Keratinocyte (primary cell): ENCODE measurements at regions not wholly inside any gene's neighbourhood (a gene's known extent, or its start where the extent isn't known, plus 50 kb on each side); places are given as distances from the start of the nearest gene placed in this dataset.

Experiments used
- DNase-seq: peaks from one replicate; pipeline ENCODE4 v3.0.0-alpha.2; 2011; ENCODE audit warnings: low read depth, missing footprints, low spot score
- FAIRE-seq: peaks from 2 replicates; lab custom pipeline; 2011; peaks lifted over from hg19 to GRCh38; lab: Jason Lieb, UNC
- H2AFZ ChIP-seq: 2 replicates; pipeline ENCODE4 v1.6.0; 2012; ENCODE audit warnings: low read length, control low read depth, inconsistent platforms; ENCODE audit not compliant: control insufficient read depth
- H3K27ac ChIP-seq: 2 replicates; pipeline ENCODE4 v1.5.1; 2011; ENCODE audit warnings: low read length; ENCODE audit not compliant: control insufficient read depth, insufficient read depth
- H3K27me3 ChIP-seq: 3 replicates; pipeline ENCODE4 v1.6.0; 2011; ENCODE audit warnings: low read length; ENCODE audit not compliant: control insufficient read depth, insufficient read depth; ENCODE audit errors: extremely low read depth
- H3K36me3 ChIP-seq, 2 experiments: 2 replicates in 1 of 2; 3 replicates in 1 of 2; pipeline ENCODE4 v1.5.1; 2011; ENCODE audit warnings: low read length in 2 of 2, mild to moderate bottlenecking in 1 of 2; ENCODE audit not compliant: control insufficient read depth in 2 of 2, insufficient read depth in 2 of 2; ENCODE audit errors: extremely low read depth in 1 of 2
- H3K4me1 ChIP-seq: 3 replicates; pipeline ENCODE4 v1.5.1; 2011; ENCODE audit warnings: low read length; ENCODE audit not compliant: control insufficient read depth, insufficient read depth; ENCODE audit errors: extremely low read depth
- H3K4me2 ChIP-seq: 3 replicates; pipeline ENCODE4 v1.6.0; 2011; ENCODE audit warnings: low read depth, low read length; ENCODE audit not compliant: control insufficient read depth, insufficient read depth; ENCODE audit errors: extremely low read depth
- H3K4me3 ChIP-seq, 3 experiments: fragments of 200-600 bp in 1 of 3; sonication (generic) in 1 of 3; 2 replicates in 2 of 3; 3 replicates in 1 of 3; pipeline ENCODE4 v1.5.1; 2011 to 2016; ENCODE audit warnings: low read length in 3 of 3, mild to moderate bottlenecking in 3 of 3, control low read depth in 2 of 3, inconsistent platforms in 1 of 3, low read depth in 1 of 3, mixed read lengths in 1 of 3, mixed run types in 1 of 3, moderate library complexity in 1 of 3; ENCODE audit not compliant: control insufficient read depth in 2 of 3, insufficient read depth in 2 of 3; ENCODE audit errors: extremely low read depth in 1 of 3
- H3K79me2 ChIP-seq: 2 replicates; pipeline ENCODE4 v1.6.0; 2012; ENCODE audit warnings: low read length; ENCODE audit not compliant: control insufficient read depth, insufficient read depth
- H3K9ac ChIP-seq: 3 replicates; pipeline ENCODE4 v1.6.0; 2011; ENCODE audit warnings: low read length; ENCODE audit not compliant: control insufficient read depth, insufficient read depth; ENCODE audit errors: extremely low read depth
- H3K9me1 ChIP-seq: 3 replicates; pipeline ENCODE4 v1.6.0; 2011; ENCODE audit warnings: low read length; ENCODE audit not compliant: control insufficient read depth, insufficient read depth; ENCODE audit errors: extremely low read depth
- H3K9me3 ChIP-seq: 2 replicates; pipeline ENCODE4 v1.5.1; 2012; ENCODE audit warnings: low read depth, low read length; ENCODE audit not compliant: control insufficient read depth
- H4K20me1 ChIP-seq: 3 replicates; pipeline ENCODE4 v1.6.0; 2011; ENCODE audit warnings: low read length; ENCODE audit not compliant: control insufficient read depth, insufficient read depth; ENCODE audit errors: extremely low read depth
- EZH2 ChIP-seq: IDR thresholded peaks from one replicate; pipeline ENCODE4 v1.6.1; 2012; ENCODE audit warnings: inconsistent platforms, mild to moderate bottlenecking, low read length, moderate library complexity
- dilution Hi-C: fragments of 300-500 bp; cut with MboI; formaldehyde crosslinking; loops from one replicate; pipeline ENCODE4 v1.7.0; 2020; ENCODE audit warnings: low sequenced_read_pairs; ENCODE audit not compliant: extremely low pct_ligation_motif_present
- TF ChIP-seq, protein P1 (sequence below), 3 experiments: IDR thresholded peaks in 1 of 3; conservative IDR thresholded peaks in 1 of 3; optimal IDR thresholded peaks in 1 of 3; 2 replicates in 2 of 3; 3 replicates in 1 of 3; pipeline versions ENCODE3 to v1.5.1; 2011; ENCODE audit warnings: low read length in 3 of 3, mild to moderate bottlenecking in 3 of 3, moderate library complexity in 2 of 3, control low read depth in 1 of 3, inconsistent platforms in 1 of 3; ENCODE audit not compliant: insufficient read depth in 2 of 3; ENCODE audit errors: extremely low read depth in 1 of 3

DNA sequence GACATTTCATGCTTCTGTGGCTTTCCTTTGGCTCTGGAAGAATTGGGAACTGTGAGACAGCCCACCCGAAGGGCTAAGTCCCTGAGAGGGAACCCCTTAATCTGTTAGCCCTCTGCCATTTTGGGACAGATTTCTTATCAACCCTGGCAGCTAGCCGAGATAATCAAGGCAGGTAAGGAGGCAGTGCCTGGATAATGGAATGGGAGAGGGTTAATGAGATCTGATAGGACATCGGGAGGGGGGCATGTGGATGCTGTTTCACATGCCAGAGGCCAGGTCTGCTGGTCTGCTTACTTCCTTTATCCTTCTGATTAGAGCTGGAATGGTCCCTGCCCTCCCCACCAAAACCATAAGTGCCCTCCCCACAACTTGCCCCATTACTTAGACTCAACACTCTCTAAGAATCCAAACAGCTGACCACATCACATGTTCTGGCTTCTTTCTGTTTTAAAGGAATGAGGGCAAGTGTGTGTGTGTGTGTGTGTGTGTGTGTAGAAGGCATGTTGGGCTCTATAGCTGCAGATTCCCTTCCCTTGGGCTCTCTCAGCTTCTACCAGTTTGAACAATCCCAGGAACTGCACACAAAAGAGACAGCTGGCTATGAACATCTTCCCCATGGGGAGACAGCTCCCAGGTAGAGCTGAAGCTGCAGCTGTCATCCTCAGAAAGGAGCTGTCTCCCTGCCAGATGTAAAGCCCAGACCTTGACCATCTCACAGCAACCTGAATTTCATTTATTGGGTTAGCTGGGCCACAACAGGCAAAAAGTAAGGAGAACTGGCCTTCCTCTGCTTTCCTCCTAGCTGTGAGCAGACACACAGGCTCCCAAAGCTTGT, 221.3 kb downstream of the PIK3R1 start:
- H3K36me3 ChIP-seq, result no peaks in the 10 kb centered on the region
- no peak overlapping the region for H3K27ac ChIP-seq
- TF ChIP-seq, protein P1, sequence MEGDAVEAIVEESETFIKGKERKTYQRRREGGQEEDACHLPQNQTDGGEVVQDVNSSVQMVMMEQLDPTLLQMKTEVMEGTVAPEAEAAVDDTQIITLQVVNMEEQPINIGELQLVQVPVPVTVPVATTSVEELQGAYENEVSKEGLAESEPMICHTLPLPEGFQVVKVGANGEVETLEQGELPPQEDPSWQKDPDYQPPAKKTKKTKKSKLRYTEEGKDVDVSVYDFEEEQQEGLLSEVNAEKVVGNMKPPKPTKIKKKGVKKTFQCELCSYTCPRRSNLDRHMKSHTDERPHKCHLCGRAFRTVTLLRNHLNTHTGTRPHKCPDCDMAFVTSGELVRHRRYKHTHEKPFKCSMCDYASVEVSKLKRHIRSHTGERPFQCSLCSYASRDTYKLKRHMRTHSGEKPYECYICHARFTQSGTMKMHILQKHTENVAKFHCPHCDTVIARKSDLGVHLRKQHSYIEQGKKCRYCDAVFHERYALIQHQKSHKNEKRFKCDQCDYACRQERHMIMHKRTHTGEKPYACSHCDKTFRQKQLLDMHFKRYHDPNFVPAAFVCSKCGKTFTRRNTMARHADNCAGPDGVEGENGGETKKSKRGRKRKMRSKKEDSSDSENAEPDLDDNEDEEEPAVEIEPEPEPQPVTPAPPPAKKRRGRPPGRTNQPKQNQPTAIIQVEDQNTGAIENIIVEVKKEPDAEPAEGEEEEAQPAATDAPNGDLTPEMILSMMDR (optimal IDR thresholded peaks at IDR 0.05 in 1 of 3, IDR thresholded peaks at IDR 0.05 in 1 of 3, conservative IDR thresholded peaks at IDR 0.05 in 1 of 3; ENCODE audit: extremely low read depth in 1 of 3, insufficient read depth in 2 of 3, low read length in 3 of 3), result no peak
- no peak for TF ChIP-seq EZH2
- no peak overlapping the region for H3K4me3 ChIP-seq
- peaks cover 25% of the 10 kb centered on the region for H3K4me1 ChIP-seq
- no peaks in the 10 kb centered on the region for H4K20me1 ChIP-seq
- no peaks in the 10 kb centered on the region for H3K79me2 ChIP-seq
- DNase-seq, result no peak
- H3K9me3 ChIP-seq, result no peaks in the 10 kb centered on the region
- dilution Hi-C loops, result no loop called here
- no peaks in the 10 kb centered on the region for H3K27me3 ChIP-seq
- no peak overlapping the region for H3K4me2 ChIP-seq
- no peak for FAIRE-seq
- H2AFZ ChIP-seq, result no peak overlapping the region
- no peak overlapping the region for H3K9ac ChIP-seq
- H3K9me1 ChIP-seq, result no peaks in the 10 kb centered on the region

DNA sequence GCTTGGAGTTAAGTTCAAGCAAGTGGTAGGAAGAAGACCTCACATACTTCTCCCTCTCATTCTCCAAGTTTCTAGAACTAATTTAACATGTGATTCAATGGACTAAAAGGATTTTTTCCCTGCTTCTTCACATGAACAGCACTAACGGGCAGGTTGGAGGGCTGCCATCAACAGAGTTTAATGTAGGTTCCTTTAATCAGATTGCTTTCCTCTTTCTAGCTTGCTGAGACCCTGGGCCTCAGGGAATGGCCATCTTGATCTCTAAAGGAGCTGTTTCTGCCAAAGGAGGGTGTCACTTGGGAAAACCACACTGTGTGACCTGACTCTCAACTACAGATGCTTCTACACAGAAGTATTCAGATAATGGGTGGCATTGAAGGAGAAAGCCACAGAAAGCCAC, 223.3 kb downstream of the PIK3R1 start:
- H3K4me3 ChIP-seq, result no peak overlapping the region
- dilution Hi-C loops, result no loop called here
- H4K20me1 ChIP-seq, result no peaks in the 10 kb centered on the region
- DNase-seq (no peak), FAIRE-seq (no peak)
- H3K9ac ChIP-seq, result no peak overlapping the region
- no peak overlapping the region for H3K4me2 ChIP-seq
- no peak overlapping the region for H3K27ac ChIP-seq
- no peak overlapping the region for H2AFZ ChIP-seq
- H3K36me3 ChIP-seq, result no peaks in the 10 kb centered on the region
- no peaks in the 10 kb centered on the region for H3K27me3 ChIP-seq
- H3K4me1 ChIP-seq, result peaks cover 14% of the 10 kb centered on the region
- no peaks in the 10 kb centered on the region for H3K9me3 ChIP-seq
- TF ChIP-seq, protein P1 (optimal IDR thresholded peaks at IDR 0.05 in 1 of 3, IDR thresholded peaks at IDR 0.05 in 1 of 3, conservative IDR thresholded peaks at IDR 0.05 in 1 of 3; ENCODE audit: extremely low read depth in 1 of 3, insufficient read depth in 2 of 3, low read length in 3 of 3), result no peak
- TF ChIP-seq EZH2, result no peak
- no peaks in the 10 kb centered on the region for H3K9me1 ChIP-seq
- no peaks in the 10 kb centered on the region for H3K79me2 ChIP-seq
